Spinal cord (tissue), 9 donors: ENCODE measurements at regions not wholly inside any gene's neighbourhood (a gene's known extent, or its start where the extent isn't known, plus 50 kb on each side); places are given as distances from the start of the nearest gene placed in this dataset.

Experiments
- DNase-seq, 6 donors: peaks; one replicate each; pipeline versions ENCODE4 v3.0.0 to v3.0.0-alpha.2; 2013 to 2015; ENCODE audit warnings: low spot score in 6 of 6, low read depth in 4 of 6
- H3K27ac ChIP-seq: one replicate; pipeline ENCODE4 v1.5.1; 2013; ENCODE audit warnings: low read depth, low read length, control low read depth
- H3K27me3 ChIP-seq: one replicate; pipeline ENCODE4 v1.6.1; 2013; ENCODE audit warnings: low read length; ENCODE audit not compliant: control insufficient read depth, insufficient read depth
- H3K36me3 ChIP-seq: one replicate; pipeline ENCODE4 v1.6.1; 2013; ENCODE audit warnings: low read length; ENCODE audit not compliant: control insufficient read depth, insufficient read depth
- H3K4me1 ChIP-seq: one replicate; pipeline ENCODE4 v1.6.1; 2013; ENCODE audit warnings: low read length; ENCODE audit not compliant: control insufficient read depth, insufficient read depth
- H3K4me3 ChIP-seq: one replicate; pipeline ENCODE4 v1.5.1; 2013; ENCODE audit warnings: low read depth, low read length, control low read depth
- H3K9me3 ChIP-seq: one replicate; pipeline ENCODE4 v1.6.1; 2013; ENCODE audit warnings: low read length; ENCODE audit not compliant: control insufficient read depth, insufficient read depth
- WGBS: methylation state at CpG from one replicate; pipeline ENCODE4 v1.1.5; 2013; ENCODE audit warnings: missing lambda C conversion rate; ENCODE audit not compliant: insufficient coverage; 5-methylcytosine and 5-hydroxymethylcytosine counted together
- donor health status: healthy.

GRCh38 chr7:54637712-54638396, 95.7 kb downstream of the VSTM2A start:
- Histone ChIP-seq H3K27ac (no peak overlapping the region), H3K9me3 (no peaks in the 10 kb centered on the region), H3K4me1 (no peaks in the 10 kb centered on the region), H3K4me3 (no peak overlapping the region), H3K36me3 (no peaks in the 10 kb centered on the region), H3K27me3 (no peaks in the 10 kb centered on the region)
- DNase-seq: no peak
- 96% methylated on average over 3 of the region's 6 CpGs for WGBS

- no peaks in the 10 kb centered on the region for H3K9me3 ChIP-seq
- DNase-seq: no peak
- H3K36me3 ChIP-seq: no peaks in the 10 kb centered on the region
- H3K4me1 ChIP-seq: no peaks in the 10 kb centered on the region
- H3K27me3 ChIP-seq: no peaks in the 10 kb centered on the region
- 72% methylated on average over 3 of the region's 4 CpGs for WGBS
- no peak overlapping the region for H3K27ac ChIP-seq
- no peak overlapping the region for H3K4me3 ChIP-seq
Observed at GRCh38 chr7:54632696-54633095, 90.5 kb downstream of the VSTM2A start.

GRCh38 chr7:54629771-54630170, 87.6 kb downstream of the VSTM2A start:
- Histone ChIP-seq H3K4me1 (no peaks in the 10 kb centered on the region), H3K9me3 (no peaks in the 10 kb centered on the region), H3K27me3 (no peaks in the 10 kb centered on the region), H3K36me3 (no peaks in the 10 kb centered on the region), H3K27ac (no peak overlapping the region), H3K4me3 (no peak overlapping the region)
- 83% methylated on average over 1 of the region's 4 CpGs for WGBS
- DNase-seq: no peak

- 86% methylated on average over 3 of the region's 3 CpGs for WGBS
- H3K9me3 ChIP-seq: no peaks in the 10 kb centered on the region
- no peaks in the 10 kb centered on the region for H3K4me1 ChIP-seq
- no peak overlapping the region for H3K4me3 ChIP-seq
- DNase-seq: no peak
- no peaks in the 10 kb centered on the region for H3K36me3 ChIP-seq
- H3K27me3 ChIP-seq: no peaks in the 10 kb centered on the region
- no peak overlapping the region for H3K27ac ChIP-seq
Observed at GRCh38 chr7:54622696-54623309, 80.6 kb downstream of the VSTM2A start.
